ENCODE measurements at regions not wholly inside any gene's neighbourhood (a gene's known extent, or its start where the extent isn't known, plus 50 kb on each side); places are given as distances from the start of the nearest gene placed in this dataset.

- no peak for TF ChIP-seq EZH2 (IDR thresholded peaks at IDR 0.05; ENCODE audit: borderline replicate concordance, low read length)
- TF ChIP-seq CTCF (conservative IDR thresholded peaks at IDR 0.05 in 1 of 2, IDR thresholded peaks at IDR 0.05 in 1 of 2; ENCODE audit: extremely low read depth in 1 of 2, insufficient read depth in 1 of 2, low read depth in 1 of 2, low read length in 2 of 2), result no peak
These were observed 209.8 kb downstream of the SOD2 start for GRCh38 chr6:159483259-159483658.
